Stimulated activated CD4-positive, alpha-beta T cell treated with anti-CD3 and anti-CD28 coated beads, Interleukin-4, amount 100 ng/mL, for 48 hours (primary cell): ENCODE measurements at regions not wholly inside any gene's neighbourhood (a gene's known extent, or its start where the extent isn't known, plus 50 kb on each side); places are given as distances from the start of the nearest gene placed in this dataset.

Experiments used
- DNase-seq, 2 donors: peaks; one replicate each; pipeline ENCODE4 v3.0.0-alpha.2; 2020; ENCODE audit warnings: low read depth in 2 of 2

DNA sequence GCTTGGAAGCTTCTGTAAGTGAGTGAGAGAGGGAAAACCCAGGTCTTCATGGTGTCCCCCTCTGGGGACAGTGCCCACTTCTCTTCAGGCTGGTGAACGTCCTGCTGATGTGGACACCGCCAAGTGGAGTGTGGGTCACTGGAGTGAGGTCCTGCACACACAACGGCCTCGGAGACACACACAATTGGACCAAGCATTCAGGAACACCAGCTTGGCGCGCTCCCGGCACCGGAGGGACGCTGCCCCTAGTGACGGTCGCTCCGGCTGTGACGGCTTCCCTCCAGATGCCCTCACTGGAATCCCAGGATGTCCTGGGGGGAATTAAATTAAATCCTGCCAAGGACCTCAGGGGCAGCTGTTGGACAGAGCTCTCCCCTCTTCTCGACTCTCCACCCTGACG is 123.1 kb downstream of the ZNF664 start:
- DNase-seq: no peak

DNA sequence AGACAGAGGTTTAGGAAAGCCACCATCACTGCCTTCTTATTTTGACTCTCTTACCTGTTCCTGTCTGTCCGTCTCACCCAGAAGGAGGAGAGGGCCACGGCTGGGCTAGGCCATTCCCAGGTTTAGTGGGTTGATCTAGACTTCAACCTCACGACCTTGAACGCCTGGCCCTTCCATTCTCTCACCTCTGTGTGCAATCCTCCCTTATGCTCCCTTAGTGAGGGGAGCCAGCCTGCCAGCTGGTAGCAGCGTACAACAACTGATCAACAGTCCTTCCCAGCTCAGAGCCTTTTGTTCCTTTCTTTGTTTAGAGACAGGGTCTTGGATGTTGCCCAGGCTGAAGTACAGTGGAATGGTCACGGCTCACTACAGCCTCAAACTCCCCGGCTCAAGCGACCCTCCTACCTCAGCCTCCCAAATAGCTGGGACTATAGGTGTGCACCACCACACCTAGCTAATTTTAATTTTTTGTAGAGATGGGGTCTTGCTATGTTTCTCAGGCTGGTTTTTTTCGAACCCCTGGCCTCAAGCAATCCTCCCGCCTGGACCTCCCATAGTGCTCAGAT is 123.9 kb downstream of the ZNF664 start:
- DNase-seq: no peak

DNA sequence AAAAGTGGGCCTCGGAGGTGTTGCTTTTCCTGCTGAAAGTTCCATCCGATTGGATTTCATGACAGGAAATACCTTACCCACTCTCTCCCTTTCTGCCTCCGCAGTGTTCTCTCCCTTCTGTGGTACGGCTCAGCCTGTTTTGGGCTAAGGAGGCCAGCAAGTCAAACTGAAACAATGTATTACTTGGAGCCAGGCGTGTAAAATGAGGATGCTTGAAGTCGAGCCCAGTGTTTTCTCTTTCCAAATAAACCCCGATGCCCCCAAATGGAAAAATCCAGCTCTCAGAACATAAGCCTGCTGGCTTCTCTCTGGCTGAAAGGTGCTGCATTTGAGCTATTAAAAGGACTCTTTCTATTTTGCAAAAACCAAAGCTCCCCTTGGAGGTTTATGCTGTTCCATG is 124.7 kb downstream of the ZNF664 start:
- DNase-seq: no peak

DNA sequence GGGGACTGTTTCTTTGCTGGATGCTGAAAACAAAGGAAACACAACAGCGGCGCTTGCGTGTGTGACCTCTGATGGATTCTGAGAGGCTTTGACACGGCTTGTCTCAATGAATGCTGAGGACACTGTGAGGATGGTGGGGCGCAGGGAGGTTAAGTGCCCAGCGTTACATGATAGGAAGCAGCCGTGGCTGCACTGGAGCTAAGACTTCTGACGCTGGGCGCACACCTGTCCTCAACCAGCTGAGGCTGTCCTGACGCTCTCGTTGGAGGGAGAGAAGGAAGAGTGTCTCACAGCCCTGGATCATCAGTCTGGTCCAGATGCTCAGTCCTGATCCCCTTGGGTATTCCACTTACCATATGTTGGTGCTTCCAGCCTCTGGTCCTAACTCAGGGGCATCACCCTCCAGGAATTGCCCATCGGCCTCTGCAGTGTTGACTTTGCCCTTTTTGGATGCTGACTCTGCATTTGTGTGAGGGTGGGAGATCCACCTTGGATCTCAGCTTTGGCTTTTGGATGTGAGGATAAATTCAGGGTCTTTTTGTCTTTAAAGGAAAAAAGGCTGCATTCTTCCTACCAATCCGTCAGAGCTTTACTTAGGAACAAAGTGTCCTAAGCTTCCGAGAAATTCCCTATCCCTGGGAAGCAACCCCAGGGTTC is 125.2 kb downstream of the ZNF664 start:
- DNase-seq: no peak

DNA sequence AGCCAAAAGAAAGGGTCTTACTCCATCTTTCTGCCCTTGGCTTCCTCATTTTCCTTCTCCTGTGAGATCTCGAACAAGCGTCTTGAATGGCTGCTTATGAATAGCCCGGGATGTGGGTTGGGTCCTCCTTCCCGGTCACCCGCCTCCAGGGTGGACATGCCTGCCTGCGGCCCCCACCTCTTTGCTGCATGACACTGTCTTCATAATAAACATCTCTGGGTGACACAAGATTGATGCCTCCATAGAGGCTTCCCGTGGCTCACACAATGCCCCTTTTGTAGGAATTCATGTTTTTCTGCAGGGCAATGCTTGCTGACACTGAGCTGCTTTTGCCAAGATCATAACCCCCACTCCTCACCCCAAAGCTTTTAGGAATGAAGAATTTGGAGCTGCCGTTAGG is 125.9 kb downstream of the ZNF664 start:
- no peak for DNase-seq

DNA sequence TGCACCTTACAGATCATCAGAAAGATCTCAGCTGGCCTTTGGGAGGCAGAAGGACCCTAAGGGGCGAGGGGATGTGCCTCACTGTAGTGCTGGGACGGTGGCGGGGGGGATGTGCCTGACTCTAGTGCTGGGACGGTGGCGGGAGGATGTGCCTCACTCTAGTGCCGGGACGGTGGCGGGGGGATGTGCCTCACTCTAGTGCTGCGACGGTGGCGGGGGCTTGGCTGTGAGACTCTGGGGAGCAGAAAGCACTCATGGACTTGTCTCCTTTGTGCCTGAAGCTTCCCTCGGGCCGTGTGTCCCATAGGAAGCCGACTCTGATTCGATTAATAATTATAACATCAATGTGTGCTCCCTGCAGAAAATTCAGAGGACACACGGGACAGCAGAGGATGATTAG is 126.6 kb downstream of the ZNF664 start:
- DNase-seq: no peak

DNA sequence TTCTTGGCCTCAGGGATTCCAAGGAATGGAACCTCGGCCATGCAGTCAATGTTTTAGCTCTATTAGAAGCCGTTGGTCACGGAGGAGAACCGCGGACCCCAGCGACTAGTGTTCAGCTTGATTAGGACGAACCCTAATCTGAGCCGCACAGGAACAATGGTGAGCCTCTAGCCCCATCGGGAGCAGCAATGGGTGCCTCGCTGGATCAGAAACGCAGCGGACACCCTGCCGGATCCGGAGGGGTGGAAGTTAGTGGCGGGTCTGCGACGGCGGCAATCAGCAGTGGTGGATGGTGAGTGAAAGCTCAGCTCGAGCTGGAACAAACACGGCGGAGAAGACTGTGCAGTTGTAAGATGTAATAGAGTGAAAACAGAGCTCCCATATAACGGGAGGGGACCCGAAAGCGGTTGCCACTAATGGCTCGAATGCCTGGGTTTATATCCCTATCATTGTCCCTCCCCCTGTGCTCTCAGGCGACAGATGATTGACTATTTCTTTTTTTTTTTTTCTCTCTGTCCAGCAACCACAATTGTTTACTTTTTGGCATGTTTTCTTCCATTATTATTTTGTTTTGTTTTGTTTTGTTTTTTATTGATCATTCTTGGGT is 127.7 kb downstream of the ZNF664 start:
- DNase-seq: no peak

DNA sequence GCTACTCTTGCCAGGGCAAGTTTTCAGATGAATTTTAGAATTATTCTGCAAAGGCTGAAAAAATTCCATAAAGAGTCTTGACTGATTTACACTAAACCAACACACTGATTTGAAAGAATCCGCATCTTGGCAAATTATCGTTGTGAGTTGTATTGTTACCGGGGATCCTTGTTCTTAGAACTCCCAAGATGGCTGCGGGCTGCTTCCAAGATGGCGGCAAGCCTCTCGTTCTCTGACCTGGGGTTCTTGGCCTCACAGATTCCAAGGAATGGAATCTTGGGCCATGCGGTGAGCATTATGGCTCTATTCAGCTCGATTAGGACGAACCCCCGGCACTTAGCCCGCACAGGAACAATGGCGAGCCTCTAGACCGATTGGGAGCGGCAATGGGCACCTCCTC is 132.5 kb downstream of the ZNF664 start:
- DNase-seq: no peak

DNA sequence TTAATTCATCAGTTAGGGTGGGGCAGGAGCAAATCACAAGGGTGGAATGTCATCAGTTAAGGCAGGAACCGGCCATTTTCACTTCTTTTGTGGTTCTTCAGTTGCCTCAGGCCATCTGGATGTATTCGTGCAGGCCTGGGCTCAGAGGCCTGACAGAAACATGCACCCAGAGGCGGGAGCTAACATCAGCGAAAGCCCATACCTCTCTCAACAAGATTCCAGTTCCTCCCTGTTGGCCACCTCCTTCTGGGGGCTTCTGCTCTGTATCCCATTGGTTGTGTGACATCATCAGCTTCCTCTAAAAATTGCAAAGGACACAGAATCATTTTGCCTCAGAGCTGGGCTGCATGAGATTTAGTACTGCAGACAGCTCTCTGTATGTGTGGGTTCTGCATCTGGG is 134.3 kb downstream of the ZNF664 start:
- DNase-seq: no peak

DNA sequence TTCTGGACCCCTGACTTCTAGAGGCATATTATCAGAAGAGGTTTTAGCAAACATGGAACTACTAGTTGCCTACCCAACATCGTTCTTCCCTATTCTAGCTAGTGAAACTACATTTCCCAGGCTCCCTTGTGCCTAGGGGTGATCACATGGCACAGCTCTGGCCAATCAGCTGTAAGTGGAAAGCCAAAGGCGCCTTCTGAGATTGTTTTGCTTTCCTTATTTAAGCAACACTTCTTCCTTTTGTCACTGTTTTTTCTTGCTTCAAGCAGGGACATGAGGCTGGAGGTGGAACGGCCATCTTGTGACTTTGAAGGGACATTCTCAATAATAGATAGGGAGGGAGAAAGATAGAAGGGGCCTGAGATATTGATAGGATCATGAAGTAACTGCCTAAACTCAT is 136.7 kb downstream of the ZNF664 start:
- DNase-seq: no peak

DNA sequence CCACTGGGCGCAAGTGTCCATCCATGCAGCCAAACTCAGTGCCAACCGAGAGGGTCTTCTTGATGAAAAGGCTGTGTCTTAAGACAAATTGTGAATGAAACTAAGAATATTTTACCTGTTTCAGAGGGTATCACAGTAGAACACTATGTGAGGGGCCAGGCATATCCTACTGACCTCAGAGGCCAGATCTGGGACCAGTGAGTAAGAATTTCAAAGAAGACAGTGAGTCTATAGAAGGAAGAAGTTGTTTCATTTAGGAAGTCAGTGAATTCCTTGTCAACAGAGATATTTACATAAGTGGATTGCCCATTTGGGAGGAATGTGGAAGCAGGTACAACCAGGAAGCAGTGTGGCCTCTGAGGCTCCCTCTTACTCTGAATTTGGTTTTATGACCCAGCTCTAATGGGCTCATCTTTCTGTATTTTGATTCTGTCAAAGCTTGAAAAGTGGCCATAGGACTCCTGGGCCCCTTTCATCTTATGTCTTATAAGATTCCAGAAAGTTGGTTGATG is 137.4 kb downstream of the ZNF664 start:
- no peak for DNase-seq

DNA sequence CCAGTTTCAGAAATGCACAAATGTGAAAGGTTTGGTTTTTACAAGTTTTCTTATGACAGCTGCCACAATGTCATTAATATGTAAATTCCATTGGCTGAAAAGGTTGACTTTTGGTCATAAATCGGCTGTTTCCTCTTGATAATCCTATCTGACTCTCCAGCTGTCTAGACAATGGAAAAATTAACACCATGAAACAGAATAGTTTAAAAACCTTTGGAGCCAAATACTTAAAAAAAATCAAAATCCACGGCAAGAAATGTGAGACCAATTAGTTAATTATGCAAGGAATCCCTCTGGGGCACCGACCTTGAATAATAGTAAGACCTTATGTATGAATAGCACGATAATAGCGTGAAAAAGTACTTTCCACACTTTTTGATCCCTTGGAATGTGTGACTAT is 138.0 kb downstream of the ZNF664 start:
- DNase-seq: no peak

DNA sequence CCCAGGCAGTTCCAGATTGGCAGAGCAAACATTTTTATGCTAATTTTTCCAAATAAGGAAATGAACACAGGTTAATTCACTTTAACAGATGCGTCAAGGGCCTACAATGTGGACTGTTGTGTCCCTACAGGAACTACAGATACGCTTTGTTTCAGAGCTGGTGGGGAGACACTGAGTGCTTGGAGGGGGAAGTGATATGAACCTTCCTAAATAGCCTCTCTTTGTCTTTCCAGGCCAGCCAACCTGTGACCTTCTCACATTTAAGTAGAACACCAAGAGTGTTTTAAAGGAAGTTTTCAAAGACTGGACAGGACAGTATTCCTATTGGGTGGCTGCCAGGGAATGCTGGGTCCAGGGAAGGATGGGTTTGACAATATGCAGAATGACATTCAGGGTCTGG is 141.3 kb downstream of the ZNF664 start:
- DNase-seq: no peak

DNA sequence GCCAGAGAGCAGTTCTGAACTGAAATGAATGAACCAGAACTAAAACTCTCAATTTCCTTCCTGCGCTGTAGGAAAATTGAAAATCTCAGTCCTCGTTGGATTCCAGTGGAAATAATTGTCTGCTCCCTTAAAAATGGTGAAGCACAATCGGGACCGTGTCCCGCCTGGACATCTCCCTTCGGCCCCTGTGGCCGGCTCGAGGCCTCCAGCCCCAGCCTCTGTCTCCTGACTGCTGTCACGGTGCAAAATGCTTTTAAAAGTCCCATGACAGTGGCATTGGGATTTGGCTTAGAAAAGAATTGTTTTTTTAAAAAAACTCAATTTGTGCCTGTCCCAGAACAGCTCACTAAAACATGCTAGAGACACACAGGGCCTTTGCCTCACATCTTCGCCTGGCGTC is 142.5 kb downstream of the ZNF664 start:
- no peak for DNase-seq

DNA sequence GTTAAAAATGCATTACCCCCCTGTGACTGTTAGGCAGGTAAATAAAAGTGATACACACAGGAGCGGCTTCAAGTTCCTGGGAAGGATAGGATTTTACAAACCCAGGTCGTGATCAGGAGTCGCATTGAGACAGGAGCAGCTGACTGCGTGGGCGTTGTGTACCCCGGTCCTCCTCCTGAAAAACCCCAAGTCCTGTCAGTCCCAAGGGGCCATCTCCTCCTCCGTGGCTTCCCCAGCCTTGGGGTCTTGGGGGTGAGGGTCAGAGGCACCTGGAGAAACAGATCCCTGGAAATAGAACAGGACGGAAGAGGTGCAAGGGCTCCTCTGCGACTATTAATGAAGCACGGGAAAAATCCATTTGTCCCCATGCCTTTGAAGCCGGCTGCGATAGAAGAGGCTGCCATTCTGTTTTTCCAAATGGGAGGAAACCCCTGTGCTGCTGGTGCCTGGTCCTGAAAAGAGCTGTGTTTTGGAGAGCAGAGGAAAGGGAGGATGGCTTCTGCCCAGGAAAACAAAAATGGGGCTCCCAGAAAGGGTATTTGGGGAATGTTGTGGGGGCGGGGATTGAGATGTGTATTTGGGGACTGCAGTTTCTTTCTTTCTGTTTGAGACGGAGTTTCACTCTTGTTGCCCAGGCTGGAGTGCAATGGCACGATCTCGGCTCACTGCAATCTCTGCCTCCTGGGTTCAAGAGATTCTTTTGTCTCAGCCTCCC is 143.1 kb downstream of the ZNF664 start:
- no peak for DNase-seq

DNA sequence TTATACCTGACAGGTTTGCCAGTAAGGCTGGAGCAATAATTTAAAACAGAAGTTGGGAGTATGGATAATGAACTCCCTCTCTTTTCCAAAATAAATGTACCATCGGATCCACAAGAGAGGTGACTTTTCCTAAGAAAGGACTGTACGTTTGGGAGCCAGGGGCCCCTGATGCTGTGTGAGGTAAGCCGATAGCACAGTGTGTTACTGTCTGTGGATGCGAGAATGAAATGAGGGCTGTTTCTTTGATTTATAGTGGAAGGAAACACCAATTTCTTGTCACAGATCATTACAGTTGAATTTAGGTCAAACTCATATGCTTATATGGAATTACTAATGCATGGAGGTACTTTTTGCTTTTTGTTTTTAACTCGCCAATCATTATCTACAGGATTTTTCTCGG is 147.7 kb downstream of the ZNF664 start:
- no peak for DNase-seq

DNA sequence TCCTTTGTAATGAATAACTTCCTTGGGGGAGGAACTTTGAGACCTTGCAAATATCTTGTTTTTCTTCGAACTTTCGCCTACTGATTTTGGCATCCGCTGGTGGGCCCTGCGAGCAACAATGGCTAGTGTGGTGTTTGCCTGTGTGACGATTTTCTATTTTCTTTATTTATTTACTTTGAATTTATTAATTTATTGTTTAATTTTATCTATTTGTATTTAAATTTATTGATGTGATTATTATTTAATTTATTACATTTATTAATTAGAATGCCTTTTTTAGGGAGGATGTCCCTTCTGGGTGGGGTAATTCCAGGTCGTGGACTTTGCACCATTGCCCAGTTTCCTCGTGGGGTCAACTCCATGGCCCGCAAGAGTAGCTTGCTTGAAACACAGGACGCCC is 149.7 kb downstream of the ZNF664 start:
- no peak for DNase-seq

DNA sequence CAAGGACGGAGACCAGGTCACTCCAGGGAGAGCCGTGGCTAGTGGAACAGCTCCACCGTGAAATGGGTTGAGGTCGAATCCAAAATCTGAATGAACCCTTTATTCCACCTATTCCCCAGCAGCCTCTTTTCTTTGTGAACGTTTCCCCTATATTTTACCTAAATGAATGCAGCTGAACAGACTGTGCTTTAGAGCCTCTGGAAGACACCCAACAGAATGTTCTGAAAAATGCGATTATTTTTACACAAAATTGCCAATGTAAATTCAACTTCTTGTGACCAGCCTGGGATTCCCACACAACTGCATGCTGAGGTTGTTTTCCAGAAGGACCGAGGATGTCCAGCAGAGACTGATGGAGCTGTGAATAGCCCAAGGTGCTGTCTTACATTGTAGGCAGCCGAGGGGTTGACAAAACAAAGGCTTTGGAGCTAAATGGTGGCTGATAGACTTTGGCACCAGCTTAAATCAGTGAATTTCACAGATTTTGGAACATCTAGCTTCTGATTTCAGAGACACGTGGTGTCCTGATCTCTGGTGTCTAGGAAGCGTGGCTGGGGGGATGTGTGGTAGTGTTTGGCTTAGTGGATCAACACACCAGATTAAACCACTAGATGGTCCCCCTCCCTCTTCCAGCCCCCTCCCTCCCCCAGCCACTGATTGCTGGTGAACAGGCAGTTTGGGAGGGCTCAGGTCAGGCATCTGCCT is 150.4 kb downstream of the ZNF664 start:
- DNase-seq: no peak

DNA sequence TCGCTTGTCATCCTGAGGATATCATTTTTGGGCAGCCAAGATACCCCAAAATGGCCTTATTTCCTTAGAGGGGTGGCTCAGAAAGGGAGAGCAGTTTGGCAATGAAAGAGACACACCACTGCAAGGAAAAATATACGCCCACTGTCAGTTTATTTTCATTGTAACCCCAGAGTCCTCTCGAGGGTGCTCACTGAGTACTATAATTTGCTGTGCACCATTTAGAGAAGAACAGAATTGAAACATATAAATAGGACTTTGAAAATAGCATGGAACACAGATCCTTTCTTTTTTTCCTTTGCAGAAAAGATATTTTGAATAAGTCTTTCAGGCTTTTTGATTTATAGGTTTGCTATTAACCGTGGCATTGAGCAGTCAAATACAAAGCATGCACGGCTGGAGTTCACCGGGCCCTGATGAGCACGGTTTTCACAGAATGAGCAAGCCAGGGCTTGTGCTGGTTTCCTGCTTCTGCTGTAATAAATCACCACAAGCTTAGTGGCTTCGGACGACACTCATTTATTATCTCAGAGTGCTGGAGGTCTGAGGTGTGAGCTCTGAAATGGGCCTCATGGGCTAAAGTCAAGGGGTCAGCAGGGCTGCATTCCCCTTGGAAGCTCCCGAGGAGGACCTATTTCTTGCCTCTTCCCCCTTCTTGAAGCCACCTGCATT is 152.3 kb downstream of the ZNF664 start:
- DNase-seq: no peak

DNA sequence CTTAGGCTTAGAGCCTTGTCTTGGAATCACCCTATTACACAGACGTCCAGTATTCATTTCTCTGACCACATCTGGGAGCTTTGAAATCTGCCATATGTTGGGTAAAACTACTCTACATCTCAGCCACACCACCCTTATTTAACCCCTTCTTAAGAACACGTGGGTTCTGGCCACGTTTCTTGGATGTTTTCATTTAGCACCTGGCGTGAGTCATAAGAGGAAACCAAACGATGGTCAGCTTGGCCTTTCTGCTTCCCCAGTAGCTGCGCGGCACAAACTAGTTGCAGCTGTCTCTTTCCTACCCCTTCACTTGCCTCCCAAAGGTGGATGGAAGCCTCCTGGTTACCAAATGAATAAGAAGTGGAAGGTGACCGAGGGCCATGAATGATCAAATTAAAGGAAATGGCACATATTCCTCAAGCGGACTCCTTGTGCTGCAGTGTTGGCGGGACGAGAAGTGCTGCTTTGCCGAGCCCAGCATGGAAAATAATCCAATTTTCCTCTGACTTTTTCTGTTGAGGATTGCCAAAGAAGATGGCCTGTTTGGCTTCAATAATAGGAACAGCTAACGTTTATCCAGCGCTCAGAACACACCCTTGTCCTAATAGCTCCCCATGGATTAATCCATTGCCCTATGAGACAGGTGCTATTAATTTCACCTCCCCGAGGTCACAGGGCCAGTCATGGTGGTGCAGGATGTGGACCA is 154.1 kb downstream of the ZNF664 start:
- DNase-seq: no peak

DNA sequence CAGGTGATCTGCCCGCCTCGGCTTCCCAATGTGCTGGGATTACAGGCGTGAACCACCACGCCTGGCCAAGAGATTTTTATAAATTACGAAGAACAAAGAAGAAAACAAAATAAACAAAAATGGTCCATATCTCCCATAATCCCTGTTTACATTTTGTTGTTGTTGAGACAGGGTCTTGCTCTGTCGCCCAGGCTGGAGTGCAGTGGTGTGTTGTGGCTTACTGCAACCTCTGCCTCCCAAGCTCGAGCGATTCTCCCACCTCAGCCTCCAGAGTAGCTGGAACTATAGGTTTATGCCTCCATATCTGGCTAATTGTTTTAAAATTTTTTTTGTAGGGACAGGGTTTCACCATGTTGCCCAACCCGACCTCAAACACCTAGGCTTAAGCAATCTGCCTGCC is 156.1 kb downstream of the ZNF664 start:
- DNase-seq: no peak
